ENCODE measurements at regions not wholly inside any gene's neighbourhood (a gene's known extent, or its start where the extent isn't known, plus 50 kb on each side); places are given as distances from the start of the nearest gene placed in this dataset.
A peak's percentile ranks its signal among the peaks of the same experiment; 100 is the strongest.

- Histone ChIP-seq H2AK5ac (ENCODE audit: low read length) (no peak overlapping the region), H3K4me1 (ENCODE audit: control insufficient read depth, low read depth, low read length) (no peaks in the 10 kb centered on the region), H2BK5ac (ENCODE audit: low read length) (no peak overlapping the region), H3K36me3 (ENCODE audit: control insufficient read depth, insufficient read depth, low read length) (no peaks in the 10 kb centered on the region), H3K18ac (ENCODE audit: low read length) (no peak overlapping the region), H3K27ac (ENCODE audit: low read depth, low read length) (no peak overlapping the region), H3K4ac (ENCODE audit: low read depth, low read length) (no peak overlapping the region), H3K9ac (ENCODE audit: low read length) (no peak overlapping the region), H3K79me1 (ENCODE audit: low read length) (no peaks in the 10 kb centered on the region), H3K23ac (ENCODE audit: low read length) (no peak overlapping the region), H4K8ac (ENCODE audit: low read depth, low read length) (no peak overlapping the region), H4K5ac (ENCODE audit: low read length) (no peak overlapping the region), H2BK120ac (ENCODE audit: low read depth, low read length) (no peak overlapping the region), H3K4me2 (ENCODE audit: low read length) (no peak overlapping the region), H2BK15ac (replicated peaks; ENCODE audit: low read depth) (no peak overlapping the region), H3K79me2 (ENCODE audit: control insufficient read depth, insufficient read depth, low read length) (no peaks in the 10 kb centered on the region), H3K56ac (ENCODE audit: low read length) (no peak overlapping the region), H3K27me3 (ENCODE audit: insufficient read depth, low read length, poor library complexity) (no peaks in the 10 kb centered on the region), H3K4me3 (ENCODE audit: low read length) (no peak overlapping the region)
- no peak for DNase-seq
- no CpG with 5 or more reads among the region's 1 CpG for WGBS (ENCODE audit: extremely low coverage, insufficient coverage, low lambda C conversion rate)
Observed at GRCh38 chr12:87039536-87039935, 783.3 kb upstream of the MGAT4C start.

DNA sequence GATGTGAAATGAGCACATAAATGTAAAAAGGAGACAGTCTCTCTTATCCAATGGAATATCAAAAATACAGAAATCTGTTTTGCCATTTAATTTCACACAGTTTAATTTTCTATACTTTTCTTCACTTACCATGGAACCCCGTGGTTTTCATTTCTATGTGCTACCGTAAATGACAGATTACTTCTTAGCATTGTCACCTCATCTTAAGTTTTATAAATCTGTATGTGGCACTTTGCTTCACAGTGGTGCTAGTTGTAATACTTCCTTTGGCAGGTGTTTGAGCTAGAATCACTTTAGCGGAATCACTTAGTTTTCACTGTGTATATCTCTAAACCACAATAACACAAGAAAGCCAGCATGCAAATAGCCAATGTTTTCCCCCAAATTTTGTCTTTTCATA, 781.9 kb upstream of the MGAT4C start:
- no peak overlapping the region for H2AK5ac ChIP-seq (ENCODE audit: low read length)
- H3K36me3 ChIP-seq (ENCODE audit: control insufficient read depth, insufficient read depth, low read length): no peaks in the 10 kb centered on the region
- no peak overlapping the region for H3K56ac ChIP-seq (ENCODE audit: low read length)
- H3K9ac ChIP-seq (ENCODE audit: low read length): no peak overlapping the region
- H3K4me2 ChIP-seq (ENCODE audit: low read length): no peak overlapping the region
- no peak for DNase-seq
- no peak overlapping the region for H3K18ac ChIP-seq (ENCODE audit: low read length)
- no CpG with 5 or more reads among the region's 3 CpGs for WGBS (ENCODE audit: extremely low coverage, insufficient coverage, low lambda C conversion rate)
- no peak overlapping the region for H2BK120ac ChIP-seq (ENCODE audit: low read depth, low read length)
- H3K23ac ChIP-seq (ENCODE audit: low read length): no peak overlapping the region
- no peak overlapping the region for H4K5ac ChIP-seq (ENCODE audit: low read length)
- H3K27ac ChIP-seq (ENCODE audit: low read depth, low read length): no peak overlapping the region
- H3K27me3 ChIP-seq (ENCODE audit: insufficient read depth, low read length, poor library complexity): no peaks in the 10 kb centered on the region
- no peak overlapping the region for H2BK5ac ChIP-seq (ENCODE audit: low read length)
- H2BK15ac ChIP-seq (replicated peaks; ENCODE audit: low read depth): no peak overlapping the region
- no peak overlapping the region for H4K8ac ChIP-seq (ENCODE audit: low read depth, low read length)
- no peaks in the 10 kb centered on the region for H3K79me1 ChIP-seq (ENCODE audit: low read length)
- no peak overlapping the region for H3K4me3 ChIP-seq (ENCODE audit: low read length)
- no peak overlapping the region for H3K4ac ChIP-seq (ENCODE audit: low read depth, low read length)
- H3K4me1 ChIP-seq (ENCODE audit: control insufficient read depth, low read depth, low read length): no peaks in the 10 kb centered on the region
- H3K79me2 ChIP-seq (ENCODE audit: control insufficient read depth, insufficient read depth, low read length): no peaks in the 10 kb centered on the region

GRCh38 chr12:87025976-87026375, 769.8 kb upstream of the MGAT4C start:
- Histone ChIP-seq H2AK5ac (ENCODE audit: low read length) (no peak overlapping the region), H3K4me2 (ENCODE audit: low read length) (no peak overlapping the region), H3K36me3 (ENCODE audit: control insufficient read depth, insufficient read depth, low read length) (no peaks in the 10 kb centered on the region), H2BK15ac (replicated peaks; ENCODE audit: low read depth) (no peak overlapping the region), H3K56ac (ENCODE audit: low read length) (no peak overlapping the region), H2BK5ac (ENCODE audit: low read length) (no peak overlapping the region), H3K9ac (ENCODE audit: low read length) (no peak overlapping the region), H4K8ac (ENCODE audit: low read depth, low read length) (no peak overlapping the region), H3K4me1 (ENCODE audit: control insufficient read depth, low read depth, low read length) (no peaks in the 10 kb centered on the region), H3K27me3 (ENCODE audit: insufficient read depth, low read length, poor library complexity) (no peaks in the 10 kb centered on the region), H3K79me1 (ENCODE audit: low read length) (no peaks in the 10 kb centered on the region), H3K4me3 (ENCODE audit: low read length) (no peak overlapping the region), H3K79me2 (ENCODE audit: control insufficient read depth, insufficient read depth, low read length) (no peaks in the 10 kb centered on the region), H3K4ac (ENCODE audit: low read depth, low read length) (no peak overlapping the region), H4K5ac (ENCODE audit: low read length) (no peak overlapping the region), H3K23ac (ENCODE audit: low read length) (no peak overlapping the region), H2BK120ac (ENCODE audit: low read depth, low read length) (no peak overlapping the region), H3K18ac (ENCODE audit: low read length) (no peak overlapping the region), H3K27ac (ENCODE audit: low read depth, low read length) (no peak overlapping the region)
- WGBS (ENCODE audit: extremely low coverage, insufficient coverage, low lambda C conversion rate): no CpG with 5 or more reads among the region's 5 CpGs
- no peak for DNase-seq

GRCh38 chr12:87021400-87021799, 765.2 kb upstream of the MGAT4C start:
- H3K36me3 ChIP-seq (ENCODE audit: control insufficient read depth, insufficient read depth, low read length): no peaks in the 10 kb centered on the region
- no peak overlapping the region for H3K9ac ChIP-seq (ENCODE audit: low read length)
- no peak overlapping the region for H4K8ac ChIP-seq (ENCODE audit: low read depth, low read length)
- H3K4me2 ChIP-seq (ENCODE audit: low read length): no peak overlapping the region
- H3K4ac ChIP-seq (ENCODE audit: low read depth, low read length): no peak overlapping the region
- no peaks in the 10 kb centered on the region for H3K79me2 ChIP-seq (ENCODE audit: control insufficient read depth, insufficient read depth, low read length)
- H3K27me3 ChIP-seq (ENCODE audit: insufficient read depth, low read length, poor library complexity): no peaks in the 10 kb centered on the region
- no peak overlapping the region for H3K56ac ChIP-seq (ENCODE audit: low read length)
- WGBS (ENCODE audit: extremely low coverage, insufficient coverage, low lambda C conversion rate): no CpG with 5 or more reads among the region's 2 CpGs
- H3K18ac ChIP-seq (ENCODE audit: low read length): no peak overlapping the region
- no peak overlapping the region for H2AK5ac ChIP-seq (ENCODE audit: low read length)
- no peaks in the 10 kb centered on the region for H3K4me1 ChIP-seq (ENCODE audit: control insufficient read depth, low read depth, low read length)
- H2BK120ac ChIP-seq (ENCODE audit: low read depth, low read length): no peak overlapping the region
- no peaks in the 10 kb centered on the region for H3K79me1 ChIP-seq (ENCODE audit: low read length)
- no peak overlapping the region for H3K4me3 ChIP-seq (ENCODE audit: low read length)
- no peak for DNase-seq
- no peak overlapping the region for H4K5ac ChIP-seq (ENCODE audit: low read length)
- no peak overlapping the region for H2BK15ac ChIP-seq (replicated peaks; ENCODE audit: low read depth)
- H2BK5ac ChIP-seq (ENCODE audit: low read length): no peak overlapping the region
- H3K27ac ChIP-seq (ENCODE audit: low read depth, low read length): no peak overlapping the region
- no peak overlapping the region for H3K23ac ChIP-seq (ENCODE audit: low read length)

- H3K4me3 ChIP-seq (ENCODE audit: low read length): no peak overlapping the region
Observed at GRCh38 chr12:87020071-87020470, 763.9 kb upstream of the MGAT4C start.

GRCh38 chr12:87015352-87015751, 759.2 kb upstream of the MGAT4C start:
- Histone ChIP-seq H2BK120ac (ENCODE audit: low read depth, low read length) (no peak overlapping the region), H3K4me3 (ENCODE audit: low read length) (no peak overlapping the region), H2BK15ac (replicated peaks; ENCODE audit: low read depth) (no peak overlapping the region), H4K5ac (ENCODE audit: low read length) (no peak overlapping the region), H2BK5ac (ENCODE audit: low read length) (no peak overlapping the region), H3K23ac (ENCODE audit: low read length) (no peak overlapping the region), H3K36me3 (ENCODE audit: control insufficient read depth, insufficient read depth, low read length) (no peaks in the 10 kb centered on the region), H3K79me1 (ENCODE audit: low read length) (no peaks in the 10 kb centered on the region), H4K8ac (ENCODE audit: low read depth, low read length) (no peak overlapping the region), H3K4me2 (ENCODE audit: low read length) (no peak overlapping the region), H3K18ac (ENCODE audit: low read length) (no peak overlapping the region), H3K27ac (ENCODE audit: low read depth, low read length) (no peak overlapping the region), H3K9ac (ENCODE audit: low read length) (no peak overlapping the region), H3K4me1 (ENCODE audit: control insufficient read depth, low read depth, low read length) (no peaks in the 10 kb centered on the region), H3K56ac (ENCODE audit: low read length) (no peak overlapping the region), H3K79me2 (ENCODE audit: control insufficient read depth, insufficient read depth, low read length) (no peaks in the 10 kb centered on the region), H2AK5ac (ENCODE audit: low read length) (no peak overlapping the region), H3K4ac (ENCODE audit: low read depth, low read length) (no peak overlapping the region), H3K27me3 (ENCODE audit: insufficient read depth, low read length, poor library complexity) (no peaks in the 10 kb centered on the region)
- no peak for DNase-seq
- no CpG with 5 or more reads among the region's 3 CpGs for WGBS (ENCODE audit: extremely low coverage, insufficient coverage, low lambda C conversion rate)

More at GRCh38 chr12:87020071-87020470, 763.9 kb upstream of the MGAT4C start:
- H3K27ac ChIP-seq (ENCODE audit: low read depth, low read length): no peak overlapping the region
- H3K27me3 ChIP-seq (ENCODE audit: insufficient read depth, low read length, poor library complexity): no peaks in the 10 kb centered on the region
- no peak overlapping the region for H3K56ac ChIP-seq (ENCODE audit: low read length)
- peak; percentile 7 for DNase-seq
- no peak overlapping the region for H2BK5ac ChIP-seq (ENCODE audit: low read length)
- no peak overlapping the region for H2BK15ac ChIP-seq (replicated peaks; ENCODE audit: low read depth)
- no peak overlapping the region for H2BK120ac ChIP-seq (ENCODE audit: low read depth, low read length)
- H3K79me1 ChIP-seq (ENCODE audit: low read length): no peaks in the 10 kb centered on the region
- no peaks in the 10 kb centered on the region for H3K4me1 ChIP-seq (ENCODE audit: control insufficient read depth, low read depth, low read length)
- no peak overlapping the region for H3K18ac ChIP-seq (ENCODE audit: low read length)
- H3K36me3 ChIP-seq (ENCODE audit: control insufficient read depth, insufficient read depth, low read length): no peaks in the 10 kb centered on the region
- H3K9ac ChIP-seq (ENCODE audit: low read length): no peak overlapping the region
- WGBS (ENCODE audit: extremely low coverage, insufficient coverage, low lambda C conversion rate): no CpG with 5 or more reads among the region's 1 CpG
- no peak overlapping the region for H3K4me2 ChIP-seq (ENCODE audit: low read length)
- H4K8ac ChIP-seq (ENCODE audit: low read depth, low read length): no peak overlapping the region
- H3K4ac ChIP-seq (ENCODE audit: low read depth, low read length): no peak overlapping the region
- H4K5ac ChIP-seq (ENCODE audit: low read length): no peak overlapping the region
- H3K79me2 ChIP-seq (ENCODE audit: control insufficient read depth, insufficient read depth, low read length): no peaks in the 10 kb centered on the region
- no peak overlapping the region for H3K23ac ChIP-seq (ENCODE audit: low read length)
- H2AK5ac ChIP-seq (ENCODE audit: low read length): no peak overlapping the region

Measured in mesendoderm (in vitro differentiated cells).